SK-N-SH (cell line): ENCODE measurements at regions not wholly inside any gene's neighbourhood (a gene's known extent, or its start where the extent isn't known, plus 50 kb on each side); places are given as distances from the start of the nearest gene placed in this dataset.

Experiments
- CTCF ChIA-PET: fragments of 300-600, 350-600 bp; formaldehyde crosslinking; extraction: SDS; loops from one replicate; lab custom pipeline; 2021; lab: Yijun Ruan, JAX
- POLR2A ChIA-PET: fragments of 350-600 bp; sonication (Branson Sonifier 250); formaldehyde crosslinking; extraction: SDS; loops from one replicate; lab custom pipeline; 2020; ENCODE audit warnings: antibody characterized with exemption, inconsistent platforms; lab: Yijun Ruan, JAX
- DNase-seq: peaks from one replicate; pipeline ENCODE4 v3.0.0; 2012
- H2AFZ ChIP-seq: fragments of 200-600 bp; sonication (generic); 2 replicates; pipeline ENCODE4 v1.8.1; 2016; ENCODE audit warnings: antibody characterized with exemption, mild to moderate bottlenecking, low read depth
- H3F3A ChIP-seq: fragments of 200-600 bp; sonication (generic); replicated peaks from 2 replicates; pipeline ENCODE3; 2016; ENCODE audit warnings: antibody characterized with exemption, mild to moderate bottlenecking; ENCODE audit not compliant: insufficient read depth
- H3K27ac ChIP-seq, 2 experiments: fragments of 200-500 bp in 1 of 2; fragments of 200-600 bp in 1 of 2; sonication (Bioruptor generic) in 1 of 2; sonication (generic), shearing (Covaris generic) in 1 of 2; 2 replicates each; pipeline versions ENCODE4 v1.5.1 to v1.6.1; 2014 to 2016; ENCODE audit warnings: low read depth in 2 of 2, inconsistent platforms in 1 of 2, low read length in 1 of 2, mild to moderate bottlenecking in 1 of 2, mixed read lengths in 1 of 2
- H3K27me3 ChIP-seq: fragments of 200-600 bp; sonication (generic), shearing (Covaris generic); 2 replicates; pipeline ENCODE4 v1.6.1; 2016; ENCODE audit warnings: mixed run types; ENCODE audit not compliant: insufficient read depth
- H3K36me3 ChIP-seq, 2 experiments: fragments of 200-500 bp in 1 of 2; fragments of 200-600 bp in 1 of 2; sonication (Bioruptor generic) in 1 of 2; sonication (generic) in 1 of 2; replicated peaks in 1 of 2; 2 replicates each; pipeline versions ENCODE3 to v1.5.1; 2014 to 2016; ENCODE audit warnings: low read length in 1 of 2, mild to moderate bottlenecking in 1 of 2; ENCODE audit not compliant: insufficient read depth in 2 of 2, control insufficient read depth in 1 of 2
- H3K4me1 ChIP-seq, 2 experiments: fragments of 200-500 bp in 1 of 2; fragments of 200-600 bp in 1 of 2; sonication (Bioruptor generic) in 1 of 2; sonication (generic), shearing (Covaris generic) in 1 of 2; 2 replicates each; pipeline versions ENCODE4 v1.5.1 to v1.6.1; 2014 to 2016; ENCODE audit warnings: low read depth in 1 of 2, low read length in 1 of 2, mixed run types in 1 of 2; ENCODE audit not compliant: insufficient read depth in 2 of 2, control insufficient read depth in 1 of 2
- H3K4me2 ChIP-seq: fragments of 200-600 bp; sonication (generic), shearing (Covaris generic); 2 replicates; pipeline ENCODE4 v1.6.1; 2017; ENCODE audit warnings: mixed run types
- H3K4me3 ChIP-seq, 2 experiments: fragments of 200-500 bp in 1 of 2; fragments of 200-600 bp in 1 of 2; sonication (Bioruptor generic) in 1 of 2; sonication (generic), shearing (Covaris generic) in 1 of 2; 2 replicates each; pipeline versions ENCODE4 v1.5.1 to v1.8.1; 2014 to 2016; ENCODE audit warnings: low read depth in 2 of 2, inconsistent platforms in 1 of 2, low read length in 1 of 2, mild to moderate bottlenecking in 1 of 2, mixed read lengths in 1 of 2, moderate library complexity in 1 of 2
- H3K79me2 ChIP-seq: fragments of 200-600 bp; sonication (generic); 2 replicates; pipeline ENCODE4 v1.8.1; 2017; ENCODE audit warnings: mild to moderate bottlenecking; ENCODE audit not compliant: insufficient read depth
- H3K9ac ChIP-seq: fragments of 200-600 bp; sonication (generic); 2 replicates; pipeline ENCODE4 v1.6.1; 2017; ENCODE audit warnings: mixed run types
- H3K9me2 ChIP-seq: fragments of 200-600 bp; sonication (generic); 2 replicates; pipeline ENCODE4 v1.6.1; 2017; ENCODE audit warnings: mixed run types
- H3K9me3 ChIP-seq: fragments of 200-600 bp; sonication (generic); 2 replicates; pipeline ENCODE4 v1.6.1; 2017; ENCODE audit warnings: mixed run types, mild to moderate bottlenecking, moderate library complexity
- H4K20me1 ChIP-seq: fragments of 200-600 bp; sonication (generic); 2 replicates; pipeline ENCODE4 v1.6.1; 2017; ENCODE audit warnings: mild to moderate bottlenecking, mixed run types; ENCODE audit not compliant: insufficient read depth
- CTCF ChIP-seq: fragments of 200-600 bp; sonication (generic); IDR thresholded peaks from 2 replicates; pipeline ENCODE4 v1.6.1; 2017; ENCODE audit warnings: antibody characterized with exemption, mild to moderate bottlenecking, moderate library complexity
- EZH2phosphoT487 ChIP-seq: fragments of 200-600 bp; sonication (generic); IDR thresholded peaks from 2 replicates; pipeline ENCODE4 v1.6.1; 2017; ENCODE audit warnings: low read depth, mixed run types, mild to moderate bottlenecking, antibody characterized with exemption, moderate library complexity, borderline replicate concordance
- FOXM1 ChIP-seq: IDR thresholded peaks from 2 replicates; pipeline ENCODE4 v1.4.0; 2012; ENCODE audit warnings: low read depth, mild to moderate bottlenecking
- GABPA ChIP-seq: IDR thresholded peaks from 2 replicates; pipeline ENCODE4 v1.4.0; 2012; ENCODE audit warnings: low read depth, mild to moderate bottlenecking
- JUND ChIP-seq: IDR thresholded peaks from 2 replicates; pipeline ENCODE4 v1.4.0; 2012
- MEF2A ChIP-seq: IDR thresholded peaks from 2 replicates; pipeline ENCODE4 v1.4.0; 2012; ENCODE audit warnings: low read depth, borderline replicate concordance
- PBX3 ChIP-seq: IDR thresholded peaks from 2 replicates; pipeline ENCODE4; 2012
- POLR2AphosphoS5 ChIP-seq: IDR thresholded peaks from 2 replicates; pipeline ENCODE4 v1.6.1; 2012; ENCODE audit warnings: low read depth, low read length
- REST ChIP-seq: IDR thresholded peaks from 2 replicates; pipeline ENCODE4 v1.6.1; 2012; ENCODE audit warnings: mild to moderate bottlenecking, low read depth, low read length, moderate library complexity
- RFX5 ChIP-seq: IDR thresholded peaks from 2 replicates; pipeline ENCODE4 v1.6.1; 2012; ENCODE audit warnings: mild to moderate bottlenecking, improper control_type of control experiment, low read length
- RXRA ChIP-seq: IDR thresholded peaks from 2 replicates; pipeline ENCODE4 v1.4.0; 2012; ENCODE audit warnings: low read depth, mild to moderate bottlenecking, borderline replicate concordance
- SIN3A ChIP-seq: IDR thresholded peaks from 2 replicates; pipeline ENCODE4 v1.6.1; 2012; ENCODE audit warnings: low read depth, mild to moderate bottlenecking, low read length, moderate library complexity, borderline replicate concordance
- TAF1 ChIP-seq: IDR thresholded peaks from 2 replicates; pipeline ENCODE4 v1.6.1; 2012; ENCODE audit warnings: low read depth, mild to moderate bottlenecking, low read length, moderate library complexity, borderline replicate concordance
- TEAD4 ChIP-seq: IDR thresholded peaks from 2 replicates; pipeline ENCODE4 v1.4.0; 2012; ENCODE audit warnings: mild to moderate bottlenecking, borderline replicate concordance; ENCODE audit not compliant: insufficient read depth
- USF1 ChIP-seq: IDR thresholded peaks from 2 replicates; pipeline ENCODE4 v1.4.0; 2012; ENCODE audit warnings: low read depth, borderline replicate concordance
- WGBS: methylation state at CpG from one replicate; pipeline ENCODE4 v1.1.6; 2017; ENCODE audit warnings: low lambda C conversion rate; 5-methylcytosine and 5-hydroxymethylcytosine counted together

GRCh38 chr3:59251869-59252268 lies 202.0 kb upstream of the CFAP20DC start:
- no peak for TF ChIP-seq GABPA
- TF ChIP-seq FOXM1, result no peak
- no peak for TF ChIP-seq USF1
- TF ChIP-seq RFX5, result no peak
- TF ChIP-seq TEAD4, result no peak
- no peak for TF ChIP-seq PBX3
- no peak for TF ChIP-seq POLR2AphosphoS5
- TF ChIP-seq MEF2A, result no peak
- no peak for TF ChIP-seq REST
- no peak for TF ChIP-seq JUND
- TF ChIP-seq EZH2phosphoT487, result no peak
- TF ChIP-seq TAF1, result no peak
- no peak for TF ChIP-seq CTCF
- TF ChIP-seq SIN3A, result no peak
- no peak for TF ChIP-seq RXRA
- TF ChIP-seq, all 33 proteins: peak for 0
- ChIA-PET CTCF (interaction anchor here (1.2 kb wide), 1 partner anchor 16 kb away, joined by 3 read pairs; no protein-coding TSS in a partner anchor), POLR2A (no interaction called here)
- no peak overlapping the region for H3K9ac ChIP-seq
- no peaks in the 10 kb centered on the region for H4K20me1 ChIP-seq
- H3K4me3 ChIP-seq, result no peak overlapping the region
- no peak overlapping the region for H2AFZ ChIP-seq
- H3K27me3 ChIP-seq, result no peaks in the 10 kb centered on the region
- H3K27ac ChIP-seq, result no peak overlapping the region
- H3K79me2 ChIP-seq, result no peaks in the 10 kb centered on the region
- no peaks in the 10 kb centered on the region for H3F3A ChIP-seq
- no peaks in the 10 kb centered on the region for H3K36me3 ChIP-seq
- H3K9me3 ChIP-seq, result no peaks in the 10 kb centered on the region
- no peak overlapping the region for H3K4me2 ChIP-seq
- no peak for DNase-seq
- 54% methylated on average over 3 of the region's 3 CpGs for WGBS
- H3K9me2 ChIP-seq, result no peaks in the 10 kb centered on the region
- peaks cover 0 to 3% of the 10 kb centered on the region in 2 experiments; a peak in 1 of 4 replicates for H3K4me1 ChIP-seq
